AG04449 (cell line): ENCODE measurements at regions not wholly inside any gene's neighbourhood (a gene's known extent, or its start where the extent isn't known, plus 50 kb on each side); places are given as distances from the start of the nearest gene placed in this dataset.

ENCODE experiments used
- CTCF ChIA-PET: fragments of 350-600 bp; formaldehyde crosslinking; extraction: SDS; loops from one replicate; lab custom pipeline; 2021; ENCODE audit warnings: antibody characterized with exemption; lab: Yijun Ruan, JAX
- POLR2A ChIA-PET: fragments of 400-600, 350-600 bp; formaldehyde crosslinking; extraction: SDS; loops from one replicate; lab custom pipeline; 2020; ENCODE audit warnings: antibody characterized with exemption, inconsistent platforms; lab: Yijun Ruan, JAX
- DNase-seq: peaks from one replicate; pipeline ENCODE4 v3.0.0-alpha.2; 2010; ENCODE audit warnings: low read depth, low spot score
- H3K4me3 ChIP-seq: 2 replicates; pipeline ENCODE4 v1.5.1; 2011; ENCODE audit warnings: low read depth, mild to moderate bottlenecking, control low read depth, low read length
- CTCF ChIP-seq: IDR thresholded peaks from one replicate; pipeline ENCODE4 v1.5.1; 2011; ENCODE audit warnings: mild to moderate bottlenecking, moderate library complexity, low read length, control low read depth, inconsistent platforms; ENCODE audit not compliant: insufficient read depth; ENCODE audit errors: missing control alignments

GRCh38 chr2:106020821-106021661, 173.1 kb downstream of the UXS1 start:
- ChIA-PET CTCF (no interaction called here), POLR2A (no interaction called here)
- H3K4me3 ChIP-seq: no peak overlapping the region
- no peak for DNase-seq
- no peak for TF ChIP-seq CTCF

- no peak for TF ChIP-seq CTCF
- H3K4me3 ChIP-seq: no peak overlapping the region
- ChIA-PET CTCF (no interaction called here), POLR2A (no interaction called here)
- DNase-seq: no peak
These were observed 174.1 kb downstream of the UXS1 start for GRCh38 chr2:106020032-106020431.

GRCh38 chr2:106018141-106018540, 176.0 kb downstream of the UXS1 start:
- CTCF ChIA-PET: no interaction called here
- POLR2A ChIA-PET: no interaction called here
- DNase-seq: no peak
- H3K4me3 ChIP-seq: no peak overlapping the region
- TF ChIP-seq CTCF: no peak

GRCh38 chr2:106012591-106013347, 181.3 kb downstream of the UXS1 start:
- ChIA-PET CTCF (no interaction called here), POLR2A (no interaction called here)
- TF ChIP-seq CTCF: no peak
- H3K4me3 ChIP-seq: no peak overlapping the region
- no peak for DNase-seq

- no peak for TF ChIP-seq CTCF
- ChIA-PET POLR2A (no interaction called here), CTCF (no interaction called here)
- no peak for DNase-seq
- H3K4me3 ChIP-seq: no peak overlapping the region
These were observed 182.0 kb downstream of the UXS1 start for GRCh38 chr2:106012001-106012590.

GRCh38 chr2:106011380-106011779, 182.7 kb downstream of the UXS1 start:
- DNase-seq: no peak
- CTCF ChIA-PET: no interaction called here
- POLR2A ChIA-PET: no interaction called here
- H3K4me3 ChIP-seq: no peak overlapping the region
- no peak for TF ChIP-seq CTCF
